ENCODE measurements at regions not wholly inside any gene's neighbourhood (a gene's known extent, or its start where the extent isn't known, plus 50 kb on each side); places are given as distances from the start of the nearest gene placed in this dataset.

DNA sequence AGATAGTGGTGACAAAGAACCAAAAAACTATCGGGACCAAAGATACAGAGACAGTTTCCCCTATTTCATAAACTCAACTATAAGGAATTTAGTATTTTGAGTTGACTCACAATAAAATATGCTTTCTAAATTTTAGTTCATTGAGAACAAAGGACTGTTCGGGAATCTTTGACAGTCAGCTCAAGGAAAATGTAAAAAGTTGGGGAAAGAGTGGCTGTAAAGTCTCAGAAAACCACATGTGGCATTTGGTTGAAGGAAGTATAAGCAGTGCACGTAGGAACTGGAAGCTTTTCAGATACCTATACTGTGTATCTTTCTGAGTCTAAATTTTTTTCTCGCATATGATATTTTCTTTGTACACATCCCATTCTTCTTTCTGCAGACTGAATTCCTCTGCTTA lies 688.9 kb downstream of the KCNA4 start:
- TF ChIP-seq, protein P1, sequence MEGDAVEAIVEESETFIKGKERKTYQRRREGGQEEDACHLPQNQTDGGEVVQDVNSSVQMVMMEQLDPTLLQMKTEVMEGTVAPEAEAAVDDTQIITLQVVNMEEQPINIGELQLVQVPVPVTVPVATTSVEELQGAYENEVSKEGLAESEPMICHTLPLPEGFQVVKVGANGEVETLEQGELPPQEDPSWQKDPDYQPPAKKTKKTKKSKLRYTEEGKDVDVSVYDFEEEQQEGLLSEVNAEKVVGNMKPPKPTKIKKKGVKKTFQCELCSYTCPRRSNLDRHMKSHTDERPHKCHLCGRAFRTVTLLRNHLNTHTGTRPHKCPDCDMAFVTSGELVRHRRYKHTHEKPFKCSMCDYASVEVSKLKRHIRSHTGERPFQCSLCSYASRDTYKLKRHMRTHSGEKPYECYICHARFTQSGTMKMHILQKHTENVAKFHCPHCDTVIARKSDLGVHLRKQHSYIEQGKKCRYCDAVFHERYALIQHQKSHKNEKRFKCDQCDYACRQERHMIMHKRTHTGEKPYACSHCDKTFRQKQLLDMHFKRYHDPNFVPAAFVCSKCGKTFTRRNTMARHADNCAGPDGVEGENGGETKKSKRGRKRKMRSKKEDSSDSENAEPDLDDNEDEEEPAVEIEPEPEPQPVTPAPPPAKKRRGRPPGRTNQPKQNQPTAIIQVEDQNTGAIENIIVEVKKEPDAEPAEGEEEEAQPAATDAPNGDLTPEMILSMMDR (IDR thresholded peaks at IDR 0.05; ENCODE audit: low read depth, low read length) = no peak
- no peak for DNase-seq (ENCODE audit: low read depth in 2 of 2)
- no peak overlapping the region for H3K4me3 ChIP-seq (replicated peaks in 1 of 2; ENCODE audit: low read depth in 2 of 2, low read length in 2 of 2)

DNA sequence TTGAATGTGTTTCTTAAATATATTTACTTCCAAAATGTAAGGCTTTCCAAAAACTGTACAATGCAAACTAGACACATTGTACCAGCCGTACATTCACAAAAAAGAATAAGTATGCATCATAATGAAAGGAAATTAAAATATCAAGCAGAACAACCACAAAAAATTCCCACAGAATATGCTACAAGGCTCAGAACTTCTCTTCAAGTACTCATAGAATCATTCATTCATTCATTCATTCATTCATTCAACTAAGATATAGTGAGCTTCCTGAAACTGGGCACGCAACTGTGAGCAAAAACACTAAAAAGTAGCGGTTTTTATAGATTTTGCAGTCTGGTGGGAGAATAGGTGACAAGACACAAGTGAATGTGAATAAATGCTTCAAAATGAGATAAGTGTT lies 690.1 kb downstream of the KCNA4 start:
- TF ChIP-seq, protein P1 (IDR thresholded peaks at IDR 0.05; ENCODE audit: low read depth, low read length) = no peak

DNA sequence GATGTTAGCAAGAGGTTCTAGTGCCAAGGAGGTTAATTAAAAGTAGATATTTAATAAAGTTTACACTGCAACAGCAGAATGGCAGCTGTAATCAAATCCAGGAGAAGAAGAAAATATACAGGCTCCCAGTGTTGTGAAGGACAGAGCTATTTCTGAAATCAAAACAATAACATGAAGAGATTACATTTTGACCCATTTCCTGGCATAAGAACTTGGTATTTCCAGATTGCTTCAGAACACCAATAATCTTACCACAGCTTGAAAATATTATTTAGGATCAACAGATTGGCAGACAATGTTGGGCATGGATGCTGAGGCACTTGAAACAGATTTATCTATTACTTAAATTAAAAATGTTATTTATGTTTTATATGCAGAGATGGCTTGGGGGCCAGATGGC lies 692.5 kb downstream of the KCNA4 start:
- peak; percentile 29 to 41 for DNase-seq (ENCODE audit: low read depth in 2 of 2)
- H3K4me3 ChIP-seq (replicated peaks in 1 of 2; ENCODE audit: low read depth in 2 of 2, low read length in 2 of 2) = no peak overlapping the region
- TF ChIP-seq, protein P1 (IDR thresholded peaks at IDR 0.05; ENCODE audit: low read depth, low read length) = no peak

More for the DNA sequence above, 690.1 kb downstream of the KCNA4 start:
- no peak for DNase-seq (ENCODE audit: low read depth in 2 of 2)
- no peak overlapping the region for H3K4me3 ChIP-seq (replicated peaks in 1 of 2; ENCODE audit: low read depth in 2 of 2, low read length in 2 of 2)

DNA sequence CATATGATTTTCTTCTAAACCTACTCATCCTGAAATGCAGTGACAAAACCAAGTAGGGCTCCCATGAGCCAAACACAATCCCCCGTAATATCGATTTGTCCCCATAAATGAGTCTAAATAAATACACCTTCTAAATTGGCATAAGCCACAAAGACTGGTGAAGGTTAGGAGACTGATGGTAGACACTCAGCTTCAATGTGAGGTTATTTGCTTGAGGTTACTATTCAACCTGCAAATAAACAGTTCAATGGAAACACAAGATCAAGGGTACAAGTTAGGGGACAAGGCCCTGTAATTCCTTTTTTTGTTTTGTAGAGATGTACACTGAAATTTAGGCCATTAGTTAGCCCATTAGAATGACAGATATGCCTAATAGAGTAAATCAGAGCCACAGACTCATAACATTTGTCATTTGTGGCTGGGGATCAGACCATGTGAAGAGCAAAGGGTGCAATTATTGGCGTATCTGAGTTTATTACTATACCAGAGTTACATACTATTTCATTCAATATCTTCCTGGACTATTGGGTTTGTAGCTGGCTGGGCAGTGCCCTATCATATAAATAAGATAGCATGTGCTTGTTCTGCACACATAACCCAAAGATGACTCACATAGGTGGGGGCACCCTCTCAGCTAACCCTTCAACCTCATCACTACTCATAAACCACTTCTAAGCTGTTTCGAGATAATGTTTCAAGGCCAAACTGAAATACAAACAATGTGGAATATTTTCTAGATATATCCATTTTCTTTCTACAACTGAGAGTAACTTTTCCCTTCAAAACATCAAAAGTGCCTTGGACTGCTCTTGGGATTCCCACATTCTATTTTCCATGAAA lies 695.3 kb downstream of the KCNA4 start:
- TF ChIP-seq, protein P1 (IDR thresholded peaks at IDR 0.05; ENCODE audit: low read depth, low read length) = no peak
- H3K4me3 ChIP-seq (replicated peaks in 1 of 2; ENCODE audit: low read depth in 2 of 2, low read length in 2 of 2) = no peak overlapping the region

DNA sequence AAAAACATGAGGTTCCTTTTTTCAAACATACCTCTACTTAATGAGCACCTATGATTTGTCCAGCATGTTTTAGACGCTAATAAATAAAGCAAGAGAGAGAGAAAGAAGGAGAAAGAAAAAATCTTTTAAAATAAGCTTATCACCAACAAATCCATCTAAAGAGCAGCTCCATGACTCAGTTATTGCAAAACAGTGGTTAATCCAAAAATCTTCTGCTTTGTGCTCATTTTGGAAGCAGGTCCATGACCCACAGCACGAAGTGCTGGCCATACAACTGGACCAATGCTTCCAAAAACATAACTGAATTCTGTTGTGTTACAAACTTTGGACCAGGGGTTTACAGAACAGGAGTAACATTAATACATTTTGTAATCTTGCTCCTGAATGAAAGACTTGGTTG lies 696.6 kb downstream of the KCNA4 start:
- TF ChIP-seq, protein P1 (IDR thresholded peaks at IDR 0.05; ENCODE audit: low read depth, low read length) = no peak
- DNase-seq (ENCODE audit: low read depth in 2 of 2) = peak in 1 of 2 donors; percentile 55
- no peak overlapping the region for H3K4me3 ChIP-seq (replicated peaks in 1 of 2; ENCODE audit: low read depth in 2 of 2, low read length in 2 of 2)

More for the DNA sequence above, 695.3 kb downstream of the KCNA4 start:
- DNase-seq (ENCODE audit: low read depth in 2 of 2) = peak; percentile 36 to 68

DNA sequence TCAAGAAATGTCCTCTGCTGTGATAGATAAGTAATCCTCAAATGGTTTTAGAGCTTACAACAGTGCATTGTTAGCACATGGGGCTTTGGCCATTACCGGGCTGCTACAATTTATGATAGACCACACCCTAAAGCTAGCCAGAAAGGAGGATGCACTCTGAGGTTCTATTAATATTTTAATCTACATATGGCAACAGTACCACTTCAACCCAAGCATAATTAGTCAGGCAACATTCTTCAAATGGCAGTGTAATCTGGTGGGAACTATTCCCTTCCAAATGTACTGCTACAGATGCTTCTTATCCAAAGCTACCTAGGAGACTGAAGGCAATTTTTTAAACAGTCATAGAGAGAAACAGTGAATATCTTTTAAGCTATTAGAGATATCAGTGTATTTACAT lies 697.6 kb downstream of the KCNA4 start:
- peak in 1 of 2 donors; percentile 18 for DNase-seq (ENCODE audit: low read depth in 2 of 2)
- no peak overlapping the region for H3K4me3 ChIP-seq (replicated peaks in 1 of 2; ENCODE audit: low read depth in 2 of 2, low read length in 2 of 2)
- TF ChIP-seq, protein P1 (IDR thresholded peaks at IDR 0.05; ENCODE audit: low read depth, low read length) = no peak
